HG03457 (cell line): ENCODE measurements at regions not wholly inside any gene's neighbourhood (a gene's known extent, or its start where the extent isn't known, plus 50 kb on each side); places are given as distances from the start of the nearest gene placed in this dataset.
"Not testable (repeated sequence)": the region's sequence is repeated elsewhere in the genome, so short reads cannot be mapped to it uniquely, and the experiment has no call there.

Experiments
- ATAC-seq: cut with Tn5 transposase; IDR thresholded peaks from one replicate; pipeline ENCODE4 v1.9.1; 2021; ENCODE audit warnings: moderate number of reproducible peaks; ENCODE audit not compliant: unreplicated experiment

DNA sequence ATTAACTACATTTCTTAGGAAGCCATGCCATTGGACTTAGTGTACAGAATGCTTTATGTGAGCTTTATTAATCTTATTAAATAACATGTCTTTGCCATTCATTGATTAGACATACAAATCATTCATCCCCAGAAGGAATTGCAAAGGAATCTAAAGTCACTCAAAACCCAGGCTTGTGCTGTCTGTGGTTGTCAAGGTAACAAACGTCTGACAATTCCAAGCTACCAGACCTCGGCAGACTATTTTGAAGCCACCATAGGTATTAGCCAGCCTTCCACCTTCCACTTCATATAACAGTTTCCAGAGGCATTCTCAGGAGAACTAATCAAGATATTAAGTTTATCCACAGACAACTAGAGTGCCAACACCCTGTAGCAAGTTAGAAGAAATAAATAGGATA lies 135.2 kb upstream of the TUSC1 start:
- no peak for ATAC-seq

DNA sequence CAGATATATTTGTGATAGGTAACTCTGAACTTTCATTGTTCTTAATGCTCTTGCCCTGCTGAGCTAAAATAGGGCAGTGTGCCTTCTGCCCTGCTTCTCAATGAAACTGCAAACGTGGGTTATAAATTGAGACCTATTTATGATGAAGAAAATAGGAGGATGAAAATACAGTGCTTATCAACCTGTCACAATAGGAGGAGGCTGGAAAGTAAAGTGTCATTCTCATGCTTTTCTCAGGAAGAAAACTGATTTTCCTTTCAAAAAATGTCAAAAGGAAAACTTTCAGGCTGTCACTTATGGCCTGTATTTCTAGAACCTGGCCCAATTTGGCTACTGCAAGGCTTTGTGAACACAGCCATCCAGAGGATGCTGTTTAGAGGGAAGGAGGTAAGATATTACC lies 130.3 kb upstream of the TUSC1 start:
- no peak for ATAC-seq

DNA sequence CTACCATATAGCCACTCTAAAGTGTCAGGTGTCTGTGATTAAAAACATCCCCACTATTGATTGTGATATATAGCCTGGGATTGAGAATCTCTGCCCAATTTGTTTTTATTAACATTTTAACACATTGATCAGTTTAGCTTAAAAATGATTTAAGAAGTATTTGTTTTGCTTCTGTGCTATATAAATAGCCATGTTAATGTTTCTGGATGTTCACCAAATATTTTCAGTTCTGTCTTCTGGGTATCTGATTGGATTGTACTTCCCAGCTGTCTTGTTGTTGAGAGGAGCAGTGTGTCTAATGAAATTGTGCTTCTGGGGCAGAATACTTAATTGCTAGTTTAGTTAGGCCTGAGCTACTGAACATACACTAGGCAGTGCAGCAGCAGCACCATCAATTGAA lies 126.6 kb upstream of the TUSC1 start:
- no peak for ATAC-seq

DNA sequence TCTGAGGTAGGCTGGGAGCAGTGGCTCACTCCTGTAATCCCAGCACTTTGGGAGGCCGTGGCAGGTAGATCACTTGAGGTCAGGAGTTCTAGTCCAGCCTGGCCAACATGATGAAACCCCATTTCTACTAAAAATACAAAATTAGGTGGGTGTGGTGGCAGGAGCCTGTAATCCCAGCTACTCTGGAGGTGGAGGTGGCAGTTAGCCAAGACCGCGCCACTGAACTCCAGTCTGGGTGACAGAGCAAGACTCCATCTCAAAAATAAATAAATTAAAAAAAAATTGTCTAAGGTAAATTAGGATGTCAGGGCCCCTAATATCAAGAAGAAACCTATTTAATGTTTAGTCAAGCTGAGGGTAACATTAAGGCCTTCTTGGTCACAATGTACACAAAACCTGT lies 123.7 kb upstream of the TUSC1 start:
- not testable (repeated sequence) for ATAC-seq

DNA sequence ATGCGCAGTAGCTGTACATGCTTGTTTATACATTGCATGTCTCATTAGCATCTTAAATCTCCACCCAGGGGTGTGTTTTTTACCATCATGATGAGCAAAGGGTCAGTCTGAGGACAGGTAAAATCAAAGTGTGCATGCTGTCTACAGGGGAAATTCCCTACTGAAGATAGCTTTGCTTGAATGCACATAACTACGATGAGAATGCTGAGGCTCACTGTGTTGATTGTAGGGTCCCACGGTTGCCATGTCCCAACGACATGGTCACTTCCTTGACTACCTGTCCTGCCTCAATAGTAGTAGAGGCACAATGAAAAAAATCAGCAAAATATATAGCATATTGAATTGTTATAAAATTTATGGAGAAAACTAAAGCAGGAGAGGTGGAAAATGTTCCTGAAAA lies 95.6 kb upstream of the TUSC1 start:
- no peak for ATAC-seq

DNA sequence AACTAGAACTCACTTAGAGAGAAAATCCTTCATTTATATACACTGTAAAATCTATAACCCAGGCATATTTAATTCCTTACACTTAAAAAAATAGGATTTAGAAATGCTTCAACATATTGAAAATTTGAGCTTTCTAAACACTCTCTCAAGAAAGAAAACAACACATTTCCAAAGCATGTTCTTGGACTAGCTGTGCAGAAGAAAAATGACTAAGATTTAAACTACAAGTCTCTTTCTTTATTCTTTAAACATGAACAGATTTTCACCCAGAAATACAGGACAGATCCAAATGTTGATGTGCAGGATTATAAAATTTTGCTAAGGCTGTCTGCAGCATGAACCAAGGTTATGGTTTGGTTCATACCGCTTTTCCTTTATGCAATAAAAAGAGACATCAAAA lies 77.7 kb upstream of the TUSC1 start:
- no peak for ATAC-seq

DNA sequence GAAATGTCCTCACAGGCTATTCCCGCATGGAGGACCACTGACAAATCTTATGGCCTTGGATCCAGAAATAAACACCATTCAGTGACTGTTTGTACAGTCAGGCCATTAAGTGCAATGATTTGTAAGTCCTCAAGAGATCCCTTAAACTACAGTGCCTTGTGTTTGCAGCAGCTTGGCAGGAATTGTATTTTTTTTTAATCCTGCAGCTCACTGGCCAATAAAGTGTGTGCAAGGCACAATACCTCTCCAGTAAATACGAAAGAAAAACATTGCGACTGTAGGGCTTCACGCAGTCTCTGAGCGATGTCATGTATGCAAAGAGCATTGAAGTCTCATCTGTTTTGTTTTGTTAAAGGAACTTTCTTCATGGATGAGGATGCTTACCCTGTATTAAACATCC lies 74.2 kb upstream of the TUSC1 start:
- ATAC-seq: no peak

DNA sequence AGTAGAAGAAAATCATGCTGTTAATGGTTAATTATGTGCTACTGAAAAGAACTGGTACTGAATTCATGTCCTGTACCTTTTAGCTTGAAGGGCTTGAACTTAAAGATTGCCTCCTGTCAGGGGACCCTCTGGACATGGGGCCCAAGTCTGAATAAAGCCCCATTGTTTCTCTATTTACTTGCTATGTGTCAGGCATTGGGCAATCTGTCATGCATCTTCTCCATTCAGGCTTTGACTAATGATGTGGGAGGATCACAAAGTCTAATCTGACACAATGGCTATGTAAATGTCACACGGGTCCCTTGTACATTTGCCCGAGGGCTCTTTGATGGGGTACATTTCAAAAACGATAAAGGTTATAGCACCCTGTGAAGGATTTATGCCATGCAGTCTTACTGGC lies 64.0 kb upstream of the TUSC1 start:
- no peak for ATAC-seq

DNA sequence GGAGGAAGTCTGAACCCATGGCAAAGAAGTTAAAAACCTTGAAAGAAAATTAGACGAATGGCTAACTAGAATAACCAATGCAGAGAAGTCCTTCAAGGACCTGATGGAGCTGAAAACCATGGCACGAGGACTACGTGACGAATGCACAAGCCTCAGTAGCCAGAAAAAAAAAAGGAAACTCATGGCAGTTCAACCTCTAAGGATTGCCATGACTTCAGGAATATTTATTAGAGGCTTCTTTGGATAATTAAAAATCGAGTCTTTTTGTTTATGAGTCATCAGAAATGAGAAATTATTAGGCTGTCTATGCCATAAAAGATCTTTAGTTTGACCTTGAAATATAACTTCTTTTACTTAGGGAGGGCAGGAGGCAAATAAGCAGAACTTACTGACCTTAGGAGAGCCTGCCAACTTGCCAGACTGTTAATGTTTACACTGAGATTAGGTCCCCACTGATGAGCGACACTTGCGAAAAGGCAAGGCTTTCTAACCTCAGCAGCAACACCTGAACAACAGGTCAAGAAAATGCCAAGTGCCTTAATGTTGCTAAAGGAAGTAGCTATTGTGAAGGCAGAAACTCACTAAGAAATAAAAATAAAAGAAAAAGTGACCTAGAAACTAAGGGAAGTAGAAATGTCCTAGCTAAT lies 55.2 kb upstream of the TUSC1 start:
- no peak for ATAC-seq

DNA sequence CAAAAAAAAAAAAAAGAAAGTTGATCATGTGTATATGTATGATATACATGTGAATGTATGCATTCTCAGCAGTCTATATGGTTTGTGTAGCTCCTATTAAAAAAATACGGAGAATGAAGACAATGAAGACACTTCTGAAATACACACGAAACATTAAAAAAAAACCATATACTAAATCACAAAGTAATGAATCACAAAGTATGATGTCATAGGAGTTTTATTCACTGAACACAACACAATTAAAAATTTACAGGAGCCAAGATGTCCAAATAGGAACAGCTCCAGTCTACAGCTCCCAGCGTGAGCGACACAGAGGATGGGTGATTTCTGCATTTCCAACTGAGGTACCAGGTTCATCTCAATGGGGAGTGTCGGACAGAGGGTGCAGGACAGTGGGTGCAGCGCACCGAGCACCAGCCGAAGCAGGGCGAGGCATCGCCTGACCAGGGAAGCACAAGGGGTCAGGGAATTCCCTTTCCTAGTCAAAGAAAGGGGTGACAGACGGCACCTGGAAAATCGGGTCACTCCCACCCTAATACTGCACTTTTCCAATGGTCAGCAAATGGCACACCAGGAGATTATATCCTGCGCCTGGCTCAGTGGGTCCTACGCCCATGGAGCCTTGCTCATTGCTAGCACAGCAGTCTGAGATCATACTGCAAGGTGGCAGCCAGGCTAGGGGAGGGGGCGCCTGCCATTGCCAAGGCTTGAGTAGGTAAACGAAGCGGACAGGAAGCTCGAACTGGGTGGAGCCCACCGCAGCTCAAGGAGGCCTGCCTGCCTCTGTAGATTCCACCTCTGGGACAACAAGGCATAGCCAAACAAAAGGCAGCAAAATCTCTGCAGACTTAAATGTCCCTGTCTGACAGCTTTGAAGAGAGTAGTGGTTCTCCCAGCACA lies 53.9 kb upstream of the TUSC1 start:
- not testable (repeated sequence) for ATAC-seq
